HPDE6-E6E7 (cell line): ENCODE measurements at regions not wholly inside any gene's neighbourhood (a gene's known extent, or its start where the extent isn't known, plus 50 kb on each side); places are given as distances from the start of the nearest gene placed in this dataset.

ENCODE experiments used
- DNase-seq: peaks from one replicate; pipeline ENCODE4 v3.0.0; 2011; ENCODE audit warnings: missing footprints; ENCODE audit errors: extremely low spot score

GRCh38 chr15:38883987-38884386, 319.4 kb upstream of the RASGRP1 start:
- DNase-seq = no peak

GRCh38 chr15:38885001-38885400, 320.4 kb upstream of the RASGRP1 start:
- DNase-seq = no peak

DNA sequence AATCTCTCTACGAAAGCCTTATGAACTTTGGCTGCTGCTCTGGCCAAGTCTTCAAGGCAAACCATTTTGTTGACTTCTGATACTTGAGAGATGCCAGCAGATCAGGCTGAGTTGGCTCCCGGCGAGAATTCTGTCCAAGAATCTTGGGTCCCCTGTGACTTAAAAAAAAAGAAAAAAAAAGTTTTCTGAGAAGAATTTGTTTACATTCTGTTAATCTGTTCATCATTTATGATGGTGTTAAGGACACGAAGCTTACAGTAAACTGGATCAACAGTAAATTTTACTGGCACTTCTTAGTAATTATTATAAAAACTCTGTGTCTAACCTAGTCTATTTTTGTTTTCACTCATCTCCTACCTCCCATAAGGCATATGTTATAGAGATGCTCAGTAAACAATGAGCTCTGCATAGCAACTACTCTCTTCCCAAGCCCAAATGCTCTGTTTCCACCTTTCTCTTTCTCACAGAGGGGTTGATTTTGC, 320.9 kb upstream of the RASGRP1 start:
- no peak for DNase-seq

- peak; percentile 71 for DNase-seq
Observed at GRCh38 chr15:38886315-38887163, 321.9 kb upstream of the RASGRP1 start.

- DNase-seq = no peak
Observed at GRCh38 chr15:38888701-38889221, 324.1 kb upstream of the RASGRP1 start.

GRCh38 chr15:38890194-38890593, 325.6 kb upstream of the RASGRP1 start:
- no peak for DNase-seq

- DNase-seq = no peak
Observed at GRCh38 chr15:38893925-38894242, 329.3 kb upstream of the RASGRP1 start.

DNA sequence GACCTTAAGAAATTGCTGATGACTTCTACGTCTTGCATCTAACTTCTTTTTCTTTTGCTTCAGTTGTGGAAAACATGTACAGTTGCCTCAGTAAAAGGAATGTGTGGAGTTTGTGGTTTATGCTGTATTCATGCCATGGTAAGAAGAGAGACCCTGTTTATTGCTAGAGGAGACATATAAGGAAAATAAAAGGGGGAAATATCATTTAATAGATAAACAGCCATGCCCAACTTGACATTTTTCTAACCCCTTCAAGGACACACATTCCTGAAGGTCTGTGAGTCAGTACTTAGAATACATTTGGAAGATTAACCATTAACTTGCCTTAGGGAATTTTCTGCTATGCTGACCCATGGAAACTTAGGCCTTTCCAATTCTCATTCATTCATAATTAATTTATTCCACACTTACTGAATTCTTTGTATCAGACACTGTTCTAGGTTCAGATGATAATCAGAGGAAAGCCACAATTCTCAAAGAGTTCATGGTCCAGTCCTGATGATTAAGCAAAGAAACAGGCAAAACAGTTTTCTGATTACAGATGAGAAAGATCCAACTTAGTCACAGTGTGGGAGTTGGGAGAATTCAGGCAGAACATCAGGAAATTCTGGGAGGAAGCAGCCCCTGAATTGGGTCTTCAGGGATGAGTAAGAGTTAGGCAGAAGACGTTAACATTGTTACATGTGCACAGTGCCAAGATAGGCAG, 329.8 kb upstream of the RASGRP1 start:
- no peak for DNase-seq

- DNase-seq = no peak
Observed at GRCh38 chr15:38895326-38896255, 331.0 kb upstream of the RASGRP1 start.

DNA sequence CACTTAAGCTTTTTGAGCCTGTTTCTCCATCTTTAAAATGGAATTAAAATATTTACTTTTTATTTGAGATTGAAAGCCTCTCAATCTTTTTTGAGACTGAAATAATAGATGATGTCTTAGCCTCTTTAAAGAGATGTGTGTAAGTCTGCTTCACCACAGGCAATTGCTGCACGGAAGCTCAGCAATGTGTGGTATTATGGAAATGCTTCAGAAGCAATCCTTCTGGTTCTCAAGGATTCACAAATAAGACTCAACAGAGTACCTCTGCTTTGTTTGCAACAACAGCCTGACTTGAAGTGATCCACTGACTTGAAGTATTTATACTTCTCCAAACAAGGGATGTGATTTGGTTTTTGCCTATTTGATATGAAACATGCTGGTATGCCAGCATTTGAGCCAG, 332.0 kb upstream of the RASGRP1 start:
- no peak for DNase-seq

DNA sequence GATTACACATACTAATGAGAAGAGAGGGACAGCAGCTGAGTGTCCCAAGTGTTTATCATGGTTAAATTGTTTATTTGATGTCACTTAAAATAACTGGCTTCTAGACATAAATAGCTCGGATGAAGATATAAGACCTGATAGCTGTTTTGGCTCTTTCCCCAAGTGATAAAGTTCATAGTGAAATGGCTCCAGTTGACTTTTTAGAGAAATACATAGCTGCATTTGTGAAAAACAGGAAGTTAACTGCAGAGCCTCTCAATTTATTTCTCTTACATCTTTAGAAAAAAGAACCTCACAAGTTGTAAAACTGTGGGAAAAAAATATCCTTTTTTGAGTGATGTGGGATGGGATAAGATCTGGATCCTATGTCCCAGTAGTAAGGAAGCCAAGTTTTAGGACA, 332.9 kb upstream of the RASGRP1 start:
- no peak for DNase-seq

DNA sequence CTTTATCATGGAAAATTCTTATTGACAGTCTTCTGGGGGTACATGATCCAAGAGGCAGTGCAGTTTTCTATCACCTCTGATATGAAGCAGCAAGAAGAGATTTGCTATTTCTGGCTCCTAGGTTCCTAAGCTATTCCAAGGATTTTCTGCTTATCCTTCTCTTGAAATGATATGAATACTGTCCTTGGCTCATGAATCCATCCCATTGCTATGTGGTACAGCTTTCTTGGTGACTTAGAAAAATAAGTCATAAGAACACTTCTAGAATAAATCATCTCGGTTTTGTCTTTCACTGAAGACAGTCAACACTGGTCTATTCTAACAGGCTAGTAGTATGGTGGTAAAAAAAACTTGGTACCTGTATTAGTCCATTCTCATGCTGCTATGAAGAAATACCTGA, 333.6 kb upstream of the RASGRP1 start:
- DNase-seq = no peak

DNA sequence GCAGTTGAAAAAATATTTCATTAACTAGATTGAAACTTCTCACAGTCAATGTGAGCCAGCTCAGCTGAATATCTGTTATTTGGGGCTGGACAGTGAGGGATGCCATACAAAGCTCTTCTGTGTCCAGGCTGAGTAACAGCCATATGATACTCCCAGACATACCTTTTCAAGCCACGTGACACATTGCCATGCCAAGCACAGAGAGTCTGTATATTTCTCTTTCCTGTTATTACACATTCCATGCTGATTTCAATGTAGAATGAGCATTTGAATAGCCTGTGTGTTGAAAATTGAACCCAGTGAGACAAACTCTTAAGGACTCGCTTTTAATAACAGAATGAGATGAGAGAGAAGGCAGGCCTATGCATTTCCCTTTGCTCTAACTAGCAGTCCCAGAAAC, 334.7 kb upstream of the RASGRP1 start:
- DNase-seq = no peak

- DNase-seq = no peak
Observed at GRCh38 chr15:38904298-38904697, 339.7 kb upstream of the RASGRP1 start.

GRCh38 chr15:38905632-38906031, 341.0 kb upstream of the RASGRP1 start:
- DNase-seq = no peak

DNA sequence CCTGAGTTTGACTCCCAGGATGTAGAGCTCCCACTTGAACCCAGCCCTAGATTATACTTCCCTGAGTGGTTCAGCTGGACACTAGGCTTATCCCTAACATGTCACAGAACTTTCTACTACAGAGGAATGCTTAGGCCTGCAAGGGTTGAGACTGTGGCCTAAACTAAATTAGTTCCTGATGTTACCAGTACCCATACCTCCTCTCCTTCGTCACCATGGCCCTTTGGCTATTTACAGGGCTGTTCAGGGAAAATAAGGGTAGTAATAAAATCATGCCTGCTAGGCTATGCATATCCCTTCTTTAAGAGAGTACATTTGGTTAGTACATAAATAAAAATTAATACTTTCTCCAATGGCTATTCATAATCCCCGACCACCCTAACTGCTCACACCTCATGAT, 356.4 kb upstream of the RASGRP1 start:
- no peak for DNase-seq

DNA sequence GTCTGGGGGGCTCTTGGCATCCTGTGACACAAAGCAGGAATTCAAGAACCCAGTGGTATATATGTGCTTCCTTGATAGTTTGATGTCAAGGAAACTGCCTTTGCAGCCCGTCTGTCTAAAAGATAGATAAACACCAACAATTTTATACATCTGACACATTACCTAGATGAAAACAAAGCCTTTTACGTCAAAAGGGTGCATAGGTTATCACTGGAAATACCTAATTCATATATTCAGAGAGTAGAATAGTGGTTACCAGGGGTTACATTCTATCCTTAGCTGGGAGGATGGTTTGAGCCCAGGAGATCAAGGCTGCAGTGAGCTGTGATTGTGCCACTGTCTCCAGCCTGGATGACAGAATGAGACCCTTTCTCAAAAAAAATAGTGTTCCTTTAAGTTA, 356.9 kb upstream of the RASGRP1 start:
- DNase-seq = no peak

GRCh38 chr15:38928431-38928830, 363.8 kb upstream of the RASGRP1 start:
- no peak for DNase-seq

DNA sequence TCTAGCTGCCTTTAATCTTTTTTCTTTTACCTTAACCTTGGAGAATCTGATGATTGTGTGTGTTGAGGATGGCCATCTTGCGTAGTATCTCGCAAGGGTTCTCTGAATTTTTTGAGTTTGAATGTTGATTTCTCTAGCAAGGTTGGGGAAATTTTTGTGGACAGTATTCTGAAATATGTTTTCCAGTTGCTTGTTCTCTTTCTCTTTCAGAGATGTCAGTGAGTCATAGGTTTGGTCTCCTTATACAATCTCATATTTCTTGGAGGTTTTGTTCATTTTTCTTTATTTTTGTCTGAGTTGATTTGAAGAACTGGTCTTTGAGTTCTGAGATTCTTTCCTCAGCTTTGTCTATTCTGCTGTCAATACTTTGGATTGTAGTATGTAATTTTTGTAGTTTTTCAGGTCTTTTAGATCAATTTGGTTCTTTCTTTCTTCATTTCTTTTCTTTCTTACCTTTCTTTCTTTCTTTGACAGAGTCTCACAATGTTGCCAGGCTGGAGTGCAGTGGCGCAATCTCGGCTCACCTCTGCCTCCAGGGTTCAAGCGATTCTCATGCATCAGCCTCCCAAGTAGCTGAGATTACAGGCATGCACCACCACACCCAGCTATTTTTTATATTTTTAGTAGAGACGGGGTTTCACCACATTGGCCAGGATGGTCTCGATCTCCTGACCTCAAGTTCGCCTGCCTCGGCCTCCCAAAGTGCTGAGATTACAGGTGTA, 366.4 kb upstream of the RASGRP1 start:
- DNase-seq = no peak

GRCh38 chr15:38941399-38941953, 376.9 kb upstream of the RASGRP1 start:
- no peak for DNase-seq

- DNase-seq = no peak
Observed at GRCh38 chr15:38944536-38944935, 379.9 kb upstream of the RASGRP1 start.
